Subcutaneous abdominal adipose tissue (tissue), 5 donors: ENCODE measurements at regions not wholly inside any gene's neighbourhood (a gene's known extent, or its start where the extent isn't known, plus 50 kb on each side); places are given as distances from the start of the nearest gene placed in this dataset.

Experiments used
- H3K27ac ChIP-seq: one replicate; pipeline ENCODE4 v1.7.0; 2013; ENCODE audit warnings: low read depth, mild to moderate bottlenecking, inconsistent platforms, low read length, moderate library complexity
- H3K27me3 ChIP-seq, 5 donors: one replicate each; pipeline ENCODE4 v1.7.0; 2013; ENCODE audit warnings: low read length in 5 of 5, inconsistent platforms in 1 of 5; ENCODE audit not compliant: control insufficient read depth in 5 of 5, insufficient read depth in 4 of 5
- H3K36me3 ChIP-seq, 5 donors: one replicate each; pipeline ENCODE4 v1.7.0; 2013; ENCODE audit warnings: low read length in 5 of 5; ENCODE audit not compliant: control insufficient read depth in 5 of 5, insufficient read depth in 5 of 5
- H3K4me1 ChIP-seq, 5 donors: one replicate each; pipeline ENCODE4 v1.7.0; 2013; ENCODE audit warnings: low read length in 5 of 5, mild to moderate bottlenecking in 3 of 5, moderate library complexity in 1 of 5; ENCODE audit not compliant: control insufficient read depth in 5 of 5, insufficient read depth in 5 of 5
- H3K4me3 ChIP-seq, 5 donors: one replicate each; pipeline ENCODE4 v1.7.0; 2013; ENCODE audit warnings: low read length in 5 of 5, low read depth in 1 of 5
- H3K9ac ChIP-seq, 5 donors: one replicate each; pipeline ENCODE4 v1.7.0; 2013; ENCODE audit warnings: low read length in 5 of 5, mild to moderate bottlenecking in 4 of 5, moderate library complexity in 3 of 5
- H3K9me3 ChIP-seq, 5 donors: one replicate each; pipeline ENCODE4 v1.7.0; 2013; ENCODE audit warnings: low read length in 5 of 5; ENCODE audit not compliant: control insufficient read depth in 5 of 5
- donor health status: healthy.
- donor health status: healthy.
- donor health status: healthy.
- donor health status: healthy.
- donor health status: healthy.

GRCh38 chr7:36015733-36016132, 137.3 kb upstream of the EEPD1 start:
- H3K4me3 ChIP-seq, result no peak overlapping the region
- H3K27me3 ChIP-seq, result no peaks in the 10 kb centered on the region
- no peak overlapping the region for H3K27ac ChIP-seq
- no peak overlapping the region for H3K9ac ChIP-seq
- no peaks in the 10 kb centered on the region for H3K9me3 ChIP-seq
- H3K36me3 ChIP-seq, result no peaks in the 10 kb centered on the region
- no peaks in the 10 kb centered on the region for H3K4me1 ChIP-seq

GRCh38 chr7:36016648-36017047, 136.4 kb upstream of the EEPD1 start:
- H3K4me1 ChIP-seq, result peaks cover 0 to 5% (median 2%) of the 10 kb centered on the region in 5 donors
- H3K9me3 ChIP-seq, result peaks cover 0 to 1% (median 0%) of the 10 kb centered on the region in 5 donors
- H3K9ac ChIP-seq, result no peak overlapping the region
- H3K27me3 ChIP-seq, result no peaks in the 10 kb centered on the region
- no peak overlapping the region for H3K4me3 ChIP-seq
- no peaks in the 10 kb centered on the region for H3K36me3 ChIP-seq
- no peak overlapping the region for H3K27ac ChIP-seq

- peaks cover 0 to 2% (median 0%) of the 10 kb centered on the region in 5 donors for H3K9me3 ChIP-seq
- no peak overlapping the region for H3K27ac ChIP-seq
- peaks cover 3 to 9% (median 6%) of the 10 kb centered on the region in 5 donors for H3K4me1 ChIP-seq
- no peak overlapping the region for H3K4me3 ChIP-seq
- H3K27me3 ChIP-seq, result no peaks in the 10 kb centered on the region
- no peaks in the 10 kb centered on the region for H3K36me3 ChIP-seq
- no peak overlapping the region for H3K9ac ChIP-seq
Observed at GRCh38 chr7:36017111-36017510, 135.9 kb upstream of the EEPD1 start.

GRCh38 chr7:36018816-36019484, 134.1 kb upstream of the EEPD1 start:
- Histone ChIP-seq H3K4me3 (no peak overlapping the region), H3K9ac (no peak overlapping the region), H3K4me1 (peaks cover 3 to 18% (median 15%) of the 10 kb centered on the region in 5 donors), H3K36me3 (no peaks in the 10 kb centered on the region), H3K27me3 (no peaks in the 10 kb centered on the region), H3K9me3 (peaks cover 0 to 2% (median 0%) of the 10 kb centered on the region in 5 donors), H3K27ac (no peak overlapping the region)

- no peaks in the 10 kb centered on the region for H3K36me3 ChIP-seq
- H3K9ac ChIP-seq, result no peak overlapping the region
- no peaks in the 10 kb centered on the region for H3K27me3 ChIP-seq
- peaks cover 0 to 2% (median 0%) of the 10 kb centered on the region in 5 donors for H3K9me3 ChIP-seq
- H3K4me1 ChIP-seq, result peaks cover 3 to 18% (median 15%) of the 10 kb centered on the region in 5 donors
- no peak overlapping the region for H3K4me3 ChIP-seq
- H3K27ac ChIP-seq, result no peak overlapping the region
Observed at GRCh38 chr7:36019538-36019937, 133.5 kb upstream of the EEPD1 start.

GRCh38 chr7:36019980-36020379, 133.1 kb upstream of the EEPD1 start:
- Histone ChIP-seq H3K27me3 (no peaks in the 10 kb centered on the region), H3K4me3 (no peak overlapping the region), H3K9me3 (peaks cover 0 to 2% (median 0%) of the 10 kb centered on the region in 5 donors), H3K9ac (no peak overlapping the region), H3K27ac (no peak overlapping the region), H3K4me1 (peaks cover 3 to 18% (median 15%) of the 10 kb centered on the region in 5 donors), H3K36me3 (no peaks in the 10 kb centered on the region)

GRCh38 chr7:36021367-36021766, 131.7 kb upstream of the EEPD1 start:
- peaks cover 0 to 2% (median 0%) of the 10 kb centered on the region in 5 donors for H3K9me3 ChIP-seq
- no peak overlapping the region for H3K4me3 ChIP-seq
- no peak overlapping the region for H3K9ac ChIP-seq
- peaks cover 3 to 18% (median 16%) of the 10 kb centered on the region in 5 donors for H3K4me1 ChIP-seq
- H3K27ac ChIP-seq, result no peak overlapping the region
- H3K27me3 ChIP-seq, result no peaks in the 10 kb centered on the region
- H3K36me3 ChIP-seq, result no peaks in the 10 kb centered on the region

- Histone ChIP-seq H3K27me3 (no peaks in the 10 kb centered on the region), H3K4me3 (no peak overlapping the region), H3K9me3 (peaks cover 0 to 2% (median 0%) of the 10 kb centered on the region in 5 donors), H3K9ac (no peak overlapping the region), H3K27ac (no peak overlapping the region), H3K36me3 (no peaks in the 10 kb centered on the region), H3K4me1 (peaks cover 3 to 18% (median 16%) of the 10 kb centered on the region in 5 donors)
Observed at GRCh38 chr7:36021917-36022550, 131.0 kb upstream of the EEPD1 start.

GRCh38 chr7:36023033-36023560, 130.0 kb upstream of the EEPD1 start:
- Histone ChIP-seq H3K9me3 (peaks cover 0 to 2% (median 0%) of the 10 kb centered on the region in 5 donors), H3K4me3 (no peak overlapping the region), H3K27ac (no peak overlapping the region), H3K4me1 (peaks cover 5 to 24% (median 22%) of the 10 kb centered on the region in 5 donors), H3K9ac (no peak overlapping the region), H3K27me3 (no peaks in the 10 kb centered on the region), H3K36me3 (no peaks in the 10 kb centered on the region)

- H3K27ac ChIP-seq, result no peak overlapping the region
- H3K9ac ChIP-seq, result no peak overlapping the region
- H3K27me3 ChIP-seq, result no peaks in the 10 kb centered on the region
- H3K4me1 ChIP-seq, result peaks cover 8 to 41% (median 41%) of the 10 kb centered on the region in 5 donors
- no peaks in the 10 kb centered on the region for H3K36me3 ChIP-seq
- peaks cover 0 to 2% (median 0%) of the 10 kb centered on the region in 5 donors for H3K9me3 ChIP-seq
- H3K4me3 ChIP-seq, result no peak overlapping the region
Observed at GRCh38 chr7:36025190-36025589, 127.9 kb upstream of the EEPD1 start.
